HUES48 (cell line): ENCODE measurements at regions not wholly inside any gene's neighbourhood (a gene's known extent, or its start where the extent isn't known, plus 50 kb on each side); places are given as distances from the start of the nearest gene placed in this dataset.

ENCODE experiments used
- H3K27ac ChIP-seq: one replicate; pipeline ENCODE4 v1.7.0; 2013; ENCODE audit warnings: low read depth, low read length, inconsistent platforms
- H3K27me3 ChIP-seq: 2 replicates; pipeline ENCODE4 v1.6.1; 2013; ENCODE audit warnings: mild to moderate bottlenecking, low read length; ENCODE audit not compliant: control insufficient read depth, insufficient read depth
- H3K36me3 ChIP-seq: 2 replicates; pipeline ENCODE4 v1.6.1; 2013; ENCODE audit warnings: low read length; ENCODE audit not compliant: control insufficient read depth, insufficient read depth
- H3K4me1 ChIP-seq: 2 replicates; pipeline ENCODE4 v1.6.1; 2013; ENCODE audit warnings: mild to moderate bottlenecking, low read length; ENCODE audit not compliant: control insufficient read depth, insufficient read depth
- H3K4me3 ChIP-seq: 2 replicates; pipeline ENCODE4 v1.5.1; 2013; ENCODE audit warnings: mild to moderate bottlenecking, low read depth, low read length
- H3K9ac ChIP-seq: 2 replicates; pipeline ENCODE4 v1.6.1; 2013; ENCODE audit warnings: mild to moderate bottlenecking, low read depth, low read length, moderate library complexity
- H3K9me3 ChIP-seq: 2 replicates; pipeline ENCODE4 v1.6.1; 2013; ENCODE audit warnings: low read length; ENCODE audit not compliant: control insufficient read depth, insufficient read depth

DNA sequence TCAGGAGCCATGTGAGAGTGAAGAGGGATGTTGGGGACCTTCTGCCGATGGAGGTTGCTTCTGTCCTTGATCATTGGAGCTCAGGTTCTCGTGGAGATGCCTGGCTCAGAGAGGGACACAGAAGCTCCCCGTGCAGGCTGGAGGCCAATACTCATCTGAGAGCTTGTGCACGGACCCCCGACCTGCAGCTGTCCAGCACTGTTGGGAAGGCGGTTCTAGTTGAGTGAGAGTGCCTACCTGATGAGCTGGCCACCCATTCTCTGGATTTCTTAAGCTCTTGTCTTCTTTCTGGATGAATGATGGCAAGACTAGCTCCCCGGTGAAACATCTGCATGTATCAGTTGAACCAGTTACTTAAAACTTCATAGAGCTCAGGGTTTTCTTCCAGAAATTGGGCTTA, 247.6 kb upstream of the MKI67 start:
- no peaks in the 10 kb centered on the region for H3K9me3 ChIP-seq
- no peak overlapping the region for H3K9ac ChIP-seq
- no peaks in the 10 kb centered on the region for H3K27me3 ChIP-seq
- H3K36me3 ChIP-seq, result no peaks in the 10 kb centered on the region
- H3K4me1 ChIP-seq, result no peaks in the 10 kb centered on the region
- no peak overlapping the region for H3K4me3 ChIP-seq
- H3K27ac ChIP-seq, result no peak overlapping the region

DNA sequence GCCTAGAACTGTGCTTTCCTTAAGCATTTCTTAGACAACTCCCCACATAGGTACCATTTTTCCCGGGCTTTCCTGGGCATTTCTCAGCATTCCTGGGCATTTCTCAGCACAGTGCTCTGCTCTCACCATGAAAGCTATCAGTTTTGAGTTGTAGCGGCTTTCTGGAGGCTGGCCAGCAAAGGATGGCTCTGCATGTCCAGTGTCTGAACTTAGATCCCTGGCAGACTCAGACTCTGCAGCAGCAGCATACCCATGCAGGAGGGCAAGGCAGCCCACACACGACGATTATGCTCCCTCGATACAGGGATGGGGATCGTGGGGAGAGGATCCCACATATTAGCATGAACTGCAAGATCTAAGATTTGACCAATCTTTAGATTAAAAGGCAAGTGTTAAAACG, 248.9 kb upstream of the MKI67 start:
- no peaks in the 10 kb centered on the region for H3K36me3 ChIP-seq
- H3K9ac ChIP-seq, result no peak overlapping the region
- H3K27me3 ChIP-seq, result no peaks in the 10 kb centered on the region
- no peak overlapping the region for H3K4me3 ChIP-seq
- no peak overlapping the region for H3K27ac ChIP-seq
- H3K9me3 ChIP-seq, result no peaks in the 10 kb centered on the region
- H3K4me1 ChIP-seq, result no peaks in the 10 kb centered on the region

DNA sequence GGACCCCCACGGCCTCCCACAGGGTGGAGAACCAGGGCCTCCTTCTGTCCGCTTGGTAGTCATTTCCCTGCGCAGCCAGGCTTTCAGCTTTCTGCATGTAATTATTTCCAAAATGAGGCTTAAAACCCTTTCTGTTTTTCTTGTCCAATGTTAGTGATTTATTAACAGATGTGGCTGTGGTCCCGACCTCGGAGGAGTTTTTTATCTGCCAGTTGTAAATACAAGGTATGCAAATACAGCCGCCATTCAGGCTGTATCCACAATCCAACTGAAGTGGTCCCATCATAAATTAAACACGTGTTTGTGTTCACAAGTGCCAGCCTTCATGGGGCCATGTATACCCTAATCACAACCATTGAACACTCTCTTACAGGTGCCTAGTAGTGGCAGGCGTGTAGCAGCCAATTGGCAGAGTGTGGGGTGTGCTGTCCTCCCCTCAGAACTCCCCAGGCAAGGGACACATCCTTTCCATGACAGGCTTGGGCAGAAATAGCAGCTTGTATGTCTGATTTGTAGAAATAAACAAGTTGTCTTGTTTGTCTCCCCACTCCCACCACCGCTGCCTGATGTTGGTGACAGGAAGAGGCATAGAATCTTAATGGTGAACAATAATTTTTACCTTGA, 251.3 kb upstream of the MKI67 start:
- no peaks in the 10 kb centered on the region for H3K27me3 ChIP-seq
- no peak overlapping the region for H3K4me3 ChIP-seq
- no peaks in the 10 kb centered on the region for H3K4me1 ChIP-seq
- H3K36me3 ChIP-seq, result no peaks in the 10 kb centered on the region
- H3K9me3 ChIP-seq, result no peaks in the 10 kb centered on the region
- H3K27ac ChIP-seq, result no peak overlapping the region
- H3K9ac ChIP-seq, result no peak overlapping the region

GRCh38 chr10:128377988-128378387, 251.8 kb upstream of the MKI67 start:
- Histone ChIP-seq H3K27ac (no peak overlapping the region), H3K9me3 (no peaks in the 10 kb centered on the region), H3K9ac (no peak overlapping the region), H3K4me1 (no peaks in the 10 kb centered on the region), H3K36me3 (no peaks in the 10 kb centered on the region), H3K27me3 (no peaks in the 10 kb centered on the region), H3K4me3 (no peak overlapping the region)

- Histone ChIP-seq H3K9me3 (no peaks in the 10 kb centered on the region), H3K9ac (no peak overlapping the region), H3K4me1 (no peaks in the 10 kb centered on the region), H3K4me3 (no peak overlapping the region), H3K36me3 (no peaks in the 10 kb centered on the region), H3K27me3 (no peaks in the 10 kb centered on the region), H3K27ac (no peak overlapping the region)
Measured at GRCh38 chr10:128380946-128381345, 254.7 kb upstream of the MKI67 start.

DNA sequence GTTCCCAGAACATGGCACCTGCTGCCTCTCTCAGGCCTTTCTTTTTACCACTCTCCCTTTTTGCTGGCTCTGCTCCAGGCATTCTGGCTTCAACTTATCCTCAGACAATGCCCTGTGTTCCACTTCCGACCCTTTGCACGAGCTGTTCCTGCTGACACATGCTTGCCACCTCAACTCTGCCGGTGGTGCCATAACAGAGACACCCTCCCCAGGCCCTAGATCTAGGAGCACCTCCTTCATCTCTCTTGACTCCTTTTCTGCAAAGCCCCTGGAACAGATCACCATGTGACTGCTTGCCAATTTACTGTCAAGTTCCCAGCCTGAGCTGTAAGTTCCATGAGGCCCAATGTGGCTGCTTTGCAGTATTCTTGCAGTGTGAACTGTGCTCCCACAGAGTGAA, 256.0 kb upstream of the MKI67 start:
- Histone ChIP-seq H3K4me1 (no peaks in the 10 kb centered on the region), H3K27me3 (no peaks in the 10 kb centered on the region), H3K9me3 (no peaks in the 10 kb centered on the region), H3K9ac (no peak overlapping the region), H3K27ac (no peak overlapping the region), H3K4me3 (no peak overlapping the region), H3K36me3 (no peaks in the 10 kb centered on the region)

GRCh38 chr10:128384831-128385230, 258.6 kb upstream of the MKI67 start:
- Histone ChIP-seq H3K9me3 (no peaks in the 10 kb centered on the region), H3K27me3 (no peaks in the 10 kb centered on the region), H3K4me3 (no peak overlapping the region), H3K4me1 (no peaks in the 10 kb centered on the region), H3K27ac (no peak overlapping the region), H3K9ac (no peak overlapping the region), H3K36me3 (no peaks in the 10 kb centered on the region)

DNA sequence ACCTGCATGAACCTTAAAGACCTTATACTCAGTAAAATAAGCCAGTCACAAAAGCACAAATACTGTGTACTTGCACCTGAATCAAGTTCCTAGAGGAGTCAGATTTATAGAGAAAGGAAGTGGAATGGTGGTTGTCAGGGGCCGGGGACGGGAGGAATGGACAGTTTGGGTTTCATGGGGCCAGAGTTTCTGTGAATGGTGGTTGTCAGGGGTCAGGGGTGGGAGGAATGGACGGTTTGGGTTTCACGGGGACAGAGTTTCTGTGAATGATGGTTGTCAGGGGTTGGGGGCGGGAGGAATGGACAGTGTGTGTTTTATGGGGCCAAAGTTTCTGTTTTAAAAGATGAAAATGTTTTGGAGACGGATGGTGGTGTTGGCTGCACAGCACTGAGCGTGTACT, 260.0 kb upstream of the MKI67 start:
- Histone ChIP-seq H3K27ac (no peak overlapping the region), H3K36me3 (no peaks in the 10 kb centered on the region), H3K9me3 (no peaks in the 10 kb centered on the region), H3K4me3 (no peak overlapping the region), H3K4me1 (no peaks in the 10 kb centered on the region), H3K27me3 (no peaks in the 10 kb centered on the region), H3K9ac (no peak overlapping the region)

GRCh38 chr10:128386816-128387604, 260.8 kb upstream of the MKI67 start:
- Histone ChIP-seq H3K4me3 (no peak overlapping the region), H3K4me1 (no peaks in the 10 kb centered on the region), H3K9me3 (no peaks in the 10 kb centered on the region), H3K9ac (no peak overlapping the region), H3K36me3 (no peaks in the 10 kb centered on the region), H3K27me3 (no peaks in the 10 kb centered on the region), H3K27ac (no peak overlapping the region)

GRCh38 chr10:128390596-128390995, 264.4 kb upstream of the MKI67 start:
- H3K36me3 ChIP-seq, result no peaks in the 10 kb centered on the region
- H3K27me3 ChIP-seq, result no peaks in the 10 kb centered on the region
- H3K4me1 ChIP-seq, result no peaks in the 10 kb centered on the region
- no peak overlapping the region for H3K4me3 ChIP-seq
- H3K27ac ChIP-seq, result no peak overlapping the region
- no peaks in the 10 kb centered on the region for H3K9me3 ChIP-seq
- no peak overlapping the region for H3K9ac ChIP-seq

DNA sequence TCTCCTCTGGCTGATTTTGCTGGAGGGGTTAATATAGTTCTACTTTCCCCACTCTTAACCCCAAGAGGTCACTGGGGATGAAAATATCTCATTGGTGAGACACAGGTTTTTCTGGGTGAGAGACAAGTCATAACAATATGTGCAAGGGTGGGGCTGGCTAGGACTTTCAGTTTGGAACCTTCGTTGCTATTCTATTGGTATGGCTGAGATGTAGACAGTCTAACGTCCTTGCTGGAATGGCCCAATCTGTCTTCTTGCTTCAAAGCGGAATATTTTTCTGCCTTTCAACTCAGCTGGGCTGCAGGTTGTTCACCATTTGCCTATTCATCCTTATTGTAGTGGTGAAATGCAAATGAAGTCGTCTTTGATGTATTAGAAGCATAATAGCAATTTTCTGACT, 267.3 kb upstream of the MKI67 start:
- H3K4me3 ChIP-seq, result no peak overlapping the region
- no peak overlapping the region for H3K27ac ChIP-seq
- H3K9me3 ChIP-seq, result no peaks in the 10 kb centered on the region
- no peak overlapping the region for H3K9ac ChIP-seq
- no peaks in the 10 kb centered on the region for H3K36me3 ChIP-seq
- no peaks in the 10 kb centered on the region for H3K4me1 ChIP-seq
- H3K27me3 ChIP-seq, result no peaks in the 10 kb centered on the region
